ENCODE measurements at regions not wholly inside any gene's neighbourhood (a gene's known extent, or its start where the extent isn't known, plus 50 kb on each side); places are given as distances from the start of the nearest gene placed in this dataset.
A peak's percentile ranks its signal among the peaks of the same experiment; 100 is the strongest.

GRCh38 chr13:90796474-90796873 is 551.0 kb upstream of the MIR17HG start:
- Histone ChIP-seq H3K9me3 (replicated peaks; ENCODE audit: control insufficient read depth, insufficient read depth, low read depth, low read length) (peaks cover 4% of the 10 kb centered on the region; the same call in 1 of the 2 replicates), H3K27me3 (ENCODE audit: control insufficient read depth in 2 of 2, insufficient read depth in 2 of 2, low read length in 2 of 2) (no peaks in the 10 kb centered on the region), H3K9me1 (ENCODE audit: control insufficient read depth, insufficient read depth, low read length) (no peaks in the 10 kb centered on the region), H3K79me2 (ENCODE audit: control insufficient read depth, insufficient read depth, low read length) (no peaks in the 10 kb centered on the region), H3K27ac (ENCODE audit: extremely low read depth, low read depth, low read length) (no peak overlapping the region), H3K4me1 (replicated peaks in 1 of 2; ENCODE audit: control insufficient read depth in 2 of 2, insufficient read depth in 2 of 2, low read length in 2 of 2) (no peaks in the 10 kb centered on the region), H3K4me3 (no peak overlapping the region), H3K36me3 (ENCODE audit: control insufficient read depth, insufficient read depth, low read length) (no peaks in the 10 kb centered on the region), H2AFZ (ENCODE audit: low read depth, low read length) (no peak overlapping the region), H4K20me1 (replicated peaks; ENCODE audit: control insufficient read depth, insufficient read depth, low read length) (no peaks in the 10 kb centered on the region), H3K9ac (ENCODE audit: insufficient read depth in 1 of 2, low read depth in 2 of 2, low read length in 2 of 2) (no peak overlapping the region), H3K4me2 (ENCODE audit: insufficient read depth, low read length) (no peak overlapping the region)
- in situ Hi-C loops (cut with MboI) (no loop called here), intact Hi-C loops (cut with micrococcal nuclease) (no loop called here)
- DNase-seq (ENCODE audit: extremely low read depth in 1 of 4, low spot score in 3 of 4) (no peak), FAIRE-seq (no peak), ATAC-seq (no peak)
- ChIA-PET CTCF (ENCODE audit: low intra/inter-chr PET ratio) (no interaction called here), POLR2A (interaction anchor here (0.6 kb wide), 1 partner anchor 271 kb away, joined by 4 read pairs; no protein-coding TSS in a partner anchor)
- BruUV-seq (replicated peaks) = no TSS peak
- TF ChIP-seq FOXJ3 (CRISPR knock-in tag; IDR thresholded peaks at IDR 0.05) (peak; percentile 45; the same call in 1 of the 2 replicates), MCM3 (IDR thresholded peaks at IDR 0.05) (peak; percentile 82; the same call in 1 of the 2 replicates), ZNF609 (CRISPR knock-in tag; IDR thresholded peaks at IDR 0.05; ENCODE audit: borderline replicate concordance) (no peak)
- TF ChIP-seq, protein P1, sequence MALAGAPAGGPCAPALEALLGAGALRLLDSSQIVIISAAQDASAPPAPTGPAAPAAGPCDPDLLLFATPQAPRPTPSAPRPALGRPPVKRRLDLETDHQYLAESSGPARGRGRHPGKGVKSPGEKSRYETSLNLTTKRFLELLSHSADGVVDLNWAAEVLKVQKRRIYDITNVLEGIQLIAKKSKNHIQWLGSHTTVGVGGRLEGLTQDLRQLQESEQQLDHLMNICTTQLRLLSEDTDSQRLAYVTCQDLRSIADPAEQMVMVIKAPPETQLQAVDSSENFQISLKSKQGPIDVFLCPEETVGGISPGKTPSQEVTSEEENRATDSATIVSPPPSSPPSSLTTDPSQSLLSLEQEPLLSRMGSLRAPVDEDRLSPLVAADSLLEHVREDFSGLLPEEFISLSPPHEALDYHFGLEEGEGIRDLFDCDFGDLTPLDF (CRISPR knock-in tag; IDR thresholded peaks at IDR 0.05) = 0 out of 2 replicates have a peak, but pooled peaks have one; percentile 36
- 1% methylated on average over 4 of the region's 4 CpGs for WGBS (ENCODE audit: insufficient coverage, low coverage, missing lambda C conversion rate)

Measured in K562 (cell line).